ENCODE measurements at regions not wholly inside any gene's neighbourhood (a gene's known extent, or its start where the extent isn't known, plus 50 kb on each side); places are given as distances from the start of the nearest gene placed in this dataset.

DNA sequence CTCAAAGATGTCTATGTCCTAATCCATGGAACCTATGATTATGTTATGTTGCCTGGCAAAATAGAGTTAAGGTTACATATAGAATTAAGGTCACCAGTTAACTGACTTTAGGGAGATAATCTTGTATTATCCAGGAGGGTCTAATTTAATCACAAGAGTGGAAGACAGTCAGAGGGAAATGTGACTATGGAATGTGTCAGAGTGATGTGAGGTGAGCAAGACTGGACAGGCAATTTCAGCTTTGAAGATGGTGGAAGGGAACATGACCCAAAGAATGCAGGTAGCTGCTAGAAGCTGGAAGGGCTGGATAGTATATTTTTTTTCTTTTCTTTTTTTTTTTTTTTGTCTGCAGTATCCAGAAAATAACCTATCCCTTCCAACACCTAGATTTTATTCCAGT lies 241.7 kb upstream of the NEGR1 start:
- TF ChIP-seq POLR2AphosphoS5 (IDR thresholded peaks at IDR 0.05; ENCODE audit: low read depth) = no peak
- TF ChIP-seq STAT1 (IDR thresholded peaks at IDR 0.05; ENCODE audit: unreplicated experiment) = no peak
- TF ChIP-seq EZH2phosphoT487 (IDR thresholded peaks at IDR 0.05; ENCODE audit: unreplicated experiment) = no peak
- TF ChIP-seq, protein P1, sequence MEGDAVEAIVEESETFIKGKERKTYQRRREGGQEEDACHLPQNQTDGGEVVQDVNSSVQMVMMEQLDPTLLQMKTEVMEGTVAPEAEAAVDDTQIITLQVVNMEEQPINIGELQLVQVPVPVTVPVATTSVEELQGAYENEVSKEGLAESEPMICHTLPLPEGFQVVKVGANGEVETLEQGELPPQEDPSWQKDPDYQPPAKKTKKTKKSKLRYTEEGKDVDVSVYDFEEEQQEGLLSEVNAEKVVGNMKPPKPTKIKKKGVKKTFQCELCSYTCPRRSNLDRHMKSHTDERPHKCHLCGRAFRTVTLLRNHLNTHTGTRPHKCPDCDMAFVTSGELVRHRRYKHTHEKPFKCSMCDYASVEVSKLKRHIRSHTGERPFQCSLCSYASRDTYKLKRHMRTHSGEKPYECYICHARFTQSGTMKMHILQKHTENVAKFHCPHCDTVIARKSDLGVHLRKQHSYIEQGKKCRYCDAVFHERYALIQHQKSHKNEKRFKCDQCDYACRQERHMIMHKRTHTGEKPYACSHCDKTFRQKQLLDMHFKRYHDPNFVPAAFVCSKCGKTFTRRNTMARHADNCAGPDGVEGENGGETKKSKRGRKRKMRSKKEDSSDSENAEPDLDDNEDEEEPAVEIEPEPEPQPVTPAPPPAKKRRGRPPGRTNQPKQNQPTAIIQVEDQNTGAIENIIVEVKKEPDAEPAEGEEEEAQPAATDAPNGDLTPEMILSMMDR (conservative IDR thresholded peaks at IDR 0.05; ENCODE audit: low read depth in 2 of 2) = no peak
- TF ChIP-seq EZH2 (IDR thresholded peaks at IDR 0.05; ENCODE audit: low read depth, unreplicated experiment) = no peak
- no peak for TF ChIP-seq CREB1 (CRISPR knock-in tag; IDR thresholded peaks at IDR 0.05; ENCODE audit: low read depth)
- TF ChIP-seq ZNF331 (CRISPR knock-in tag; IDR thresholded peaks at IDR 0.05; ENCODE audit: low read depth) = no peak
- TF ChIP-seq JUNB (IDR thresholded peaks at IDR 0.05; ENCODE audit: unreplicated experiment) = no peak
- no peak for TF ChIP-seq ZNF114 (CRISPR knock-in tag; IDR thresholded peaks at IDR 0.05)

Measured in GM23338 (cell line).